LoVo (cell line): ENCODE measurements at regions not wholly inside any gene's neighbourhood (a gene's known extent, or its start where the extent isn't known, plus 50 kb on each side); places are given as distances from the start of the nearest gene placed in this dataset.

Source experiments
- DNase-seq: peaks from one replicate; pipeline ENCODE4 v3.0.0-alpha.2; 2016; ENCODE audit warnings: low spot score

GRCh38 chr6:9404351-9405146, 969.2 kb upstream of the SLC35B3 start:
- peak; percentile 37 for DNase-seq

- no peak for DNase-seq
Observed at GRCh38 chr6:9403736-9404135, 968.4 kb upstream of the SLC35B3 start.

GRCh38 chr6:9401960-9402359, 966.6 kb upstream of the SLC35B3 start:
- no peak for DNase-seq

GRCh38 chr6:9399916-9400315, 964.6 kb upstream of the SLC35B3 start:
- DNase-seq, result peak; percentile 20

- DNase-seq, result no peak
Observed at GRCh38 chr6:9398767-9399373, 963.5 kb upstream of the SLC35B3 start.

GRCh38 chr6:9398071-9398766, 962.9 kb upstream of the SLC35B3 start:
- no peak for DNase-seq

- no peak for DNase-seq
Observed at GRCh38 chr6:9388596-9388995, 953.3 kb upstream of the SLC35B3 start.

- no peak for DNase-seq
Observed at GRCh38 chr6:9380568-9380967, 945.2 kb upstream of the SLC35B3 start.

- no peak for DNase-seq
Observed at GRCh38 chr6:9373308-9373707, 938.0 kb upstream of the SLC35B3 start.

GRCh38 chr6:9370480-9370879, 935.1 kb upstream of the SLC35B3 start:
- DNase-seq, result no peak

GRCh38 chr6:9365378-9365777, 930.0 kb upstream of the SLC35B3 start:
- no peak for DNase-seq

GRCh38 chr6:9361749-9362148, 926.4 kb upstream of the SLC35B3 start:
- no peak for DNase-seq

- no peak for DNase-seq
Observed at GRCh38 chr6:9360881-9361280, 925.5 kb upstream of the SLC35B3 start.

- DNase-seq, result no peak
Observed at GRCh38 chr6:9347608-9348007, 912.3 kb upstream of the SLC35B3 start.

- no peak for DNase-seq
Observed at GRCh38 chr6:9346923-9347322, 911.6 kb upstream of the SLC35B3 start.

- DNase-seq, result no peak
Observed at GRCh38 chr6:9335431-9335830, 900.1 kb upstream of the SLC35B3 start.

- no peak for DNase-seq
Observed at GRCh38 chr6:9334979-9335378, 899.6 kb upstream of the SLC35B3 start.

GRCh38 chr6:9332241-9332780, 897.0 kb upstream of the SLC35B3 start:
- no peak for DNase-seq

- DNase-seq, result no peak
Observed at GRCh38 chr6:9316831-9317230, 881.5 kb upstream of the SLC35B3 start.

- DNase-seq, result no peak
Observed at GRCh38 chr6:9315966-9316650, 880.8 kb upstream of the SLC35B3 start.

- no peak for DNase-seq
Observed at GRCh38 chr6:9308284-9308683, 872.9 kb upstream of the SLC35B3 start.

GRCh38 chr6:9307786-9308185, 872.4 kb upstream of the SLC35B3 start:
- no peak for DNase-seq
